Neural progenitor cell (in vitro differentiated cells): ENCODE measurements at regions not wholly inside any gene's neighbourhood (a gene's known extent, or its start where the extent isn't known, plus 50 kb on each side); places are given as distances from the start of the nearest gene placed in this dataset.

Source experiments
- DNase-seq: peaks from one replicate; pipeline ENCODE4 v3.0.0-alpha.2; 2016; ENCODE audit warnings: low spot score
- H2AFZ ChIP-seq: fragments of 200-600 bp; sonication (generic); replicated peaks from 2 replicates; pipeline ENCODE4 v1.6.1; 2016; ENCODE audit warnings: antibody characterized with exemption
- H3F3A ChIP-seq: fragments of 200-600 bp; sonication (generic); 2 replicates; pipeline ENCODE4 v1.6.1; 2016; ENCODE audit warnings: antibody characterized with exemption, low read depth
- H3K27ac ChIP-seq: fragments of 200-600 bp; sonication (generic); 2 replicates; pipeline ENCODE4 v1.5.1; 2016; ENCODE audit warnings: mild to moderate bottlenecking
- H3K27me3 ChIP-seq: fragments of 200-600 bp; sonication (generic); 2 replicates; pipeline ENCODE4 v1.6.1; 2016; ENCODE audit warnings: mild to moderate bottlenecking, moderate library complexity
- H3K36me3 ChIP-seq: fragments of 200-600 bp; sonication (generic); 2 replicates; pipeline ENCODE4 v1.5.1; 2016
- H3K4me1 ChIP-seq: fragments of 200-600 bp; sonication (generic); 2 replicates; pipeline ENCODE4 v1.6.1; 2016; ENCODE audit warnings: mixed run types
- H3K4me2 ChIP-seq: fragments of 200-600 bp; sonication (generic); 2 replicates; pipeline ENCODE4 v1.6.1; 2016
- H3K4me3 ChIP-seq: fragments of 200-600 bp; sonication (generic); 2 replicates; pipeline ENCODE4 v1.5.1; 2016
- H3K79me2 ChIP-seq: fragments of 200-600 bp; sonication (generic); 2 replicates; pipeline ENCODE4 v1.6.1; 2016; ENCODE audit warnings: low read depth
- H3K9ac ChIP-seq: fragments of 200-600 bp; sonication (generic); 2 replicates; pipeline ENCODE4 v1.6.1; 2016
- H3K9me3 ChIP-seq: fragments of 200-600 bp; sonication (generic); 2 replicates; pipeline ENCODE4 v1.5.1; 2016; ENCODE audit warnings: low read depth
- H4K20me1 ChIP-seq: fragments of 200-600 bp; sonication (generic); 2 replicates; pipeline ENCODE4 v1.6.1; 2016; ENCODE audit warnings: low read depth
- H3K27ac Mint-ChIP-seq: 3 replicates; pipeline ENCODE4 v1.8.0; 2021; ENCODE audit warnings: mixed read lengths
- H3K27me3 Mint-ChIP-seq: 2 replicates; pipeline ENCODE4 v1.8.0; 2022; ENCODE audit warnings: low read depth, mild to moderate bottlenecking, inconsistent platforms, moderate library complexity, mixed read lengths; ENCODE audit not compliant: insufficient read depth
- H3K36me3 Mint-ChIP-seq: 3 replicates; pipeline ENCODE4 v1.8.0; 2021; ENCODE audit warnings: mixed read lengths
- H3K4me1 Mint-ChIP-seq: 3 replicates; pipeline ENCODE4 v1.8.0; 2021; ENCODE audit warnings: mixed read lengths
- H3K4me3 Mint-ChIP-seq: 3 replicates; pipeline ENCODE4 v1.8.0; 2021; ENCODE audit warnings: mild to moderate bottlenecking, moderate library complexity, mixed read lengths
- H3K9me3 Mint-ChIP-seq: 3 replicates; pipeline ENCODE4 v1.8.0; 2020; ENCODE audit warnings: mixed read lengths
- CTCF ChIP-seq: fragments of 200-600 bp; sonication (generic); IDR thresholded peaks from 2 replicates; pipeline ENCODE4 v1.5.1; 2017; ENCODE audit warnings: antibody characterized with exemption, mild to moderate bottlenecking
- EZH2 ChIP-seq: fragments of 200-600 bp; sonication (generic); IDR thresholded peaks from 2 replicates; pipeline ENCODE4 v1.6.1; 2017; ENCODE audit warnings: antibody characterized with exemption, mild to moderate bottlenecking, moderate library complexity
- EZH2phosphoT487 ChIP-seq: fragments of 200-600 bp; sonication (generic); IDR thresholded peaks from 2 replicates; pipeline ENCODE4 v1.6.1; 2017; ENCODE audit warnings: antibody characterized with exemption

DNA sequence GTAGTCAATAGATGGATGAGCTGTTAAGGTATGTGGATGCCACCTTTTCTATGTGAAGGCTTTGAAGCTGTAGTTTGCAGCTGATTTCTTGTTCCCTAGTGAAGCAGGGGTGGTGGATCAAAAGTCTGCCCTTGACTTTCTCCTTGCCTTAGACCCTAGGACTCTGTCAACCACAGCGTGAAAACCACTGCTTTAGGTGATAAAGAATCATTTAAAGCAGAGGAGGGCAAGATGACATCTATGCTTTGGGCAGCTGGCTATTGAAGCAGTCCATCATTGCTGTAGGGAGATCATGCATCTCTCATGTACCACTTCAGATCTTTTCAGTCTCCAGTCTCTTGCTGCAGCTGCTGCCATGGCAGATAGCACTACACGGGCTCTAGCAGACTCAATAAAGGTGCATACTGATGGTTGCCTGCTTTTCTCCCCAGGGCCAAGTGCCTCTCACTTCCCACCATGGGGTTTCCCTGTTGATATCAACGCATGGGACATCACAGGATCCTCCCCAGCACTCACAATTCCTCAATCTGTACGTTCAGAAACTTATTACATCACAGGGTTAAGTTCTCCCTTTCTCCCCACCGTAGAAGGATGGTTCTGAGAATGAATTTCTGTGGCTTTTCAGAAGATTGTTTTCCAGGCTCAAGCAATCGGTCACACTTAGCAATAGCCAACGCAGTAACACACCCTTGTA, 122.0 kb upstream of the STMND1 start:
- Histone ChIP-seq H3K27ac (no peak overlapping the region), H3K27me3 (no peaks in the 10 kb centered on the region), H3K4me3 (no peak overlapping the region), H3F3A (no peaks in the 10 kb centered on the region), H2AFZ (no peak overlapping the region), H3K4me1 (no peaks in the 10 kb centered on the region), H3K9ac (no peak overlapping the region), H4K20me1 (no peaks in the 10 kb centered on the region), H3K36me3 (no peaks in the 10 kb centered on the region), H3K79me2 (no peaks in the 10 kb centered on the region), H3K4me2 (no peak overlapping the region), H3K9me3 (no peaks in the 10 kb centered on the region)
- Mint-ChIP-seq H3K4me3 (no peak overlapping the region), H3K4me1 (no peaks in the 10 kb centered on the region), H3K27me3 (peaks cover 4% of the 10 kb centered on the region), H3K9me3 (no peaks in the 10 kb centered on the region), H3K27ac (no peak overlapping the region), H3K36me3 (no peaks in the 10 kb centered on the region)
- no peak for DNase-seq
- TF ChIP-seq EZH2phosphoT487: no peak
- no peak for TF ChIP-seq EZH2
- TF ChIP-seq CTCF: no peak

DNA sequence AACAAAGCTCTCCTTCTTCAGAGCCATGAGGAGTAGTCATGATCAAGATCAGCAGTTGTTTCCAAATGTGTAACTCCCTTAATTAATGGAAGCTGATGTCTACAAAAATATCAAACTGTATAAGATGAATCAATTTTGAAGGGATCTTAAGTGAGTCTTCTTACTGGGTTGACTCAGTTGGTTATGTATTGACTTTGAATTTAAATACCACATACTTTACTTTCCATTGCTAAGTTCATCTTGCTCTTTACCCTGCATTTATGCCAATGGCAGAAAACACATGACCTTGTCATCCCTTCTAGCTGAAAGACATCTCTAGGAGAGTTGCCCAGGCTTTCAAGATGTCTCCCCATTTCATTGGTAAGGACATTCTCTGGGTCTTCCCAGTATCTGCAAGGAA, 123.2 kb upstream of the STMND1 start:
- Histone ChIP-seq H3K9ac (no peak overlapping the region), H3K9me3 (no peaks in the 10 kb centered on the region), H2AFZ (no peak overlapping the region), H3K4me1 (no peaks in the 10 kb centered on the region), H3K27me3 (no peaks in the 10 kb centered on the region), H3K4me3 (no peak overlapping the region), H4K20me1 (no peaks in the 10 kb centered on the region), H3K79me2 (no peaks in the 10 kb centered on the region), H3F3A (no peaks in the 10 kb centered on the region), H3K27ac (no peak overlapping the region), H3K36me3 (no peaks in the 10 kb centered on the region), H3K4me2 (no peak overlapping the region)
- Mint-ChIP-seq H3K9me3 (no peaks in the 10 kb centered on the region), H3K4me3 (no peak overlapping the region), H3K27ac (no peak overlapping the region), H3K36me3 (no peaks in the 10 kb centered on the region), H3K4me1 (no peaks in the 10 kb centered on the region), H3K27me3 (peaks cover 4% of the 10 kb centered on the region)
- DNase-seq: no peak
- TF ChIP-seq EZH2 (no peak), EZH2phosphoT487 (no peak), CTCF (no peak)

DNA sequence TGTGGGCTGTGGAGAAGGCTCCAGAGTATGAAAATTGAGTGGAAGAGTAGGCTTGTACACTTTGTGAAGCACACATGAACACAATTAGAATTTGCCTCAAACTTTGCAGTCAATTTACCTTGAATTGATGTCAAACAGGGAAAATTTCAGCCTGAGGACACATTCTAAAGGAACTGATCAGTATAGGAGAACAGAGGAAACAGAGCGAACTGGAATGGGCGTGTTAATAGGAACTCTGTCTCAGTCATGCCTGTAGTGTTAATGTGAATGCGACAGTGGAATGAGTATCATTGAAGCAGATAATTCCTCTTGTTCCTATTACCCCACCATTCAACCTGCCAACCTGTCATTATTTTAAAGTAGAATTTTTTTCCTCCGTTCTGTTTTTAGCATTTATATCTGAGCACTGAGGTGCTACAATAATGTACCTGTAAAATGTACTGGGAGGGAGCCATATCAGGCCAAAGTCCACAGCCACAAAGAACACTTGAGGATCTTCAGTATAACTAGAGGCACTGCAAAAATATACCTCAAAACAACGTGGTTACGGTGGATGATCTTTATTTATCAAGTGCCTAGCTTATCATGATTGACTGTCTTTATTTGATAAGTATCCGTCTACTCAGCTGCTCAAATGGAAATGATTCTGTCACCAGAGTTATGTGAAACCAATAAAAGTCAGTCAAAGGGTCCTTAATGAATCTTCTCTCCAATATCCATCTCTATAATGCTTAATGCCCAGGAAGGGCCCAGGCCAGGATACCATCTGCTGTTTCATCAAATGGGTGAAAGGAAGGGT, 125.3 kb upstream of the STMND1 start:
- Mint-ChIP-seq H3K4me3 (no peak overlapping the region), H3K4me1 (no peaks in the 10 kb centered on the region), H3K27ac (no peak overlapping the region), H3K9me3 (no peaks in the 10 kb centered on the region), H3K36me3 (no peaks in the 10 kb centered on the region), H3K27me3 (peaks cover 4% of the 10 kb centered on the region)
- no peaks in the 10 kb centered on the region for H3K36me3 ChIP-seq
- no peaks in the 10 kb centered on the region for H3K27me3 ChIP-seq
- no peaks in the 10 kb centered on the region for H3K79me2 ChIP-seq
- no peak for TF ChIP-seq EZH2phosphoT487
- no peak for TF ChIP-seq CTCF
- TF ChIP-seq EZH2: no peak
- no peak overlapping the region for H3K9ac ChIP-seq
- no peaks in the 10 kb centered on the region for H3F3A ChIP-seq
- H3K4me2 ChIP-seq: no peak overlapping the region
- H3K9me3 ChIP-seq: no peaks in the 10 kb centered on the region
- no peaks in the 10 kb centered on the region for H4K20me1 ChIP-seq
- no peak overlapping the region for H3K4me3 ChIP-seq
- no peak for DNase-seq
- H3K4me1 ChIP-seq: no peaks in the 10 kb centered on the region
- H2AFZ ChIP-seq: no peak overlapping the region
- no peak overlapping the region for H3K27ac ChIP-seq
